ENCODE measurements at regions not wholly inside any gene's neighbourhood (a gene's known extent, or its start where the extent isn't known, plus 50 kb on each side); places are given as distances from the start of the nearest gene placed in this dataset.

- TF ChIP-seq CTCF (conservative IDR thresholded peaks at IDR 0.05), result no peak; the same call in 1 of the 2 replicates
- no peak for TF ChIP-seq ZFX (IDR thresholded peaks at IDR 0.05)
- no peak overlapping the region for H3K27ac ChIP-seq
These were observed 446.2 kb downstream of the PIK3C3 start for GRCh38 chr18:42401131-42401673.

GRCh38 chr18:42404151-42404550 is 449.1 kb downstream of the PIK3C3 start:
- no peak overlapping the region for H3K27ac ChIP-seq
- TF ChIP-seq ZFX (IDR thresholded peaks at IDR 0.05) (no peak), CTCF (conservative IDR thresholded peaks at IDR 0.05) (no peak)

GRCh38 chr18:42409005-42409404 is 454.0 kb downstream of the PIK3C3 start:
- no peak overlapping the region for H3K27ac ChIP-seq
- TF ChIP-seq ZFX (IDR thresholded peaks at IDR 0.05) (no peak), CTCF (conservative IDR thresholded peaks at IDR 0.05) (no peak)

- TF ChIP-seq ZFX (IDR thresholded peaks at IDR 0.05) (no peak), CTCF (conservative IDR thresholded peaks at IDR 0.05) (no peak)
- no peak overlapping the region for H3K27ac ChIP-seq
These were observed 457.2 kb downstream of the PIK3C3 start for GRCh38 chr18:42412281-42412680.

GRCh38 chr18:42412896-42413295 is 457.9 kb downstream of the PIK3C3 start:
- TF ChIP-seq CTCF (conservative IDR thresholded peaks at IDR 0.05) (no peak), ZFX (IDR thresholded peaks at IDR 0.05) (no peak)
- no peak overlapping the region for H3K27ac ChIP-seq

GRCh38 chr18:42413870-42414269 is 458.8 kb downstream of the PIK3C3 start:
- H3K27ac ChIP-seq, result peak overlapping the region; percentile 55
- TF ChIP-seq CTCF (conservative IDR thresholded peaks at IDR 0.05) (no peak), ZFX (IDR thresholded peaks at IDR 0.05) (no peak)

GRCh38 chr18:42414756-42415454 is 459.9 kb downstream of the PIK3C3 start:
- TF ChIP-seq CTCF (conservative IDR thresholded peaks at IDR 0.05), result no peak
- no peak for TF ChIP-seq ZFX (IDR thresholded peaks at IDR 0.05)
- peak overlapping the region; percentile 55; the same call in 1 of the 2 replicates for H3K27ac ChIP-seq

All from C4-2B (cell line).